Activated naive CD4-positive, alpha-beta T cell treated with anti-CD3 and anti-CD28 coated beads, Interleukin-2, amount 10 ng/mL, durations not matched to agents 7 days and 5 days (primary cell): ENCODE measurements at regions not wholly inside any gene's neighbourhood (a gene's known extent, or its start where the extent isn't known, plus 50 kb on each side); places are given as distances from the start of the nearest gene placed in this dataset.
"Not testable (repeated sequence)": the region's sequence is repeated elsewhere in the genome, so short reads cannot be mapped to it uniquely, and the experiment has no call there.

Experiments
- CTCF ChIA-PET: fragments of 350-600 bp; sonication (Branson Sonifier 250); formaldehyde crosslinking; loops from one replicate; lab custom pipeline; 2021; ENCODE audit warnings: antibody characterized with exemption; lab: Charles Lee
- DNase-seq: peaks from one replicate; pipeline ENCODE4 v3.0.0-alpha.2; 2020
- H3K27ac Mint-ChIP-seq: one replicate; pipeline ENCODE4 v1.8.0; 2021; ENCODE audit warnings: mild to moderate bottlenecking, moderate library complexity, mixed read lengths
- H3K27me3 Mint-ChIP-seq: one replicate; pipeline ENCODE4 v1.8.0; 2021; ENCODE audit warnings: mild to moderate bottlenecking, mixed read lengths
- H3K36me3 Mint-ChIP-seq: one replicate; pipeline ENCODE4 v1.8.0; 2021; ENCODE audit warnings: mixed read lengths
- H3K4me1 Mint-ChIP-seq: one replicate; pipeline ENCODE4 v1.8.0; 2021; ENCODE audit warnings: mixed read lengths
- H3K4me3 Mint-ChIP-seq: one replicate; pipeline ENCODE4 v1.8.0; 2021; ENCODE audit warnings: mild to moderate bottlenecking, moderate library complexity, mixed read lengths
- H3K9me3 Mint-ChIP-seq: one replicate; pipeline ENCODE4 v1.8.0; 2021; ENCODE audit warnings: mixed read lengths

GRCh38 chr14:41297576-41298327 lies 308.9 kb upstream of the LRFN5 start:
- H3K9me3 Mint-ChIP-seq, result peaks cover 2% of the 10 kb centered on the region
- H3K27me3 Mint-ChIP-seq, result no peaks in the 10 kb centered on the region
- H3K4me3 Mint-ChIP-seq, result no peak overlapping the region
- H3K27ac Mint-ChIP-seq, result no peak overlapping the region
- no peak for DNase-seq
- CTCF ChIA-PET, result no interaction called here
- H3K36me3 Mint-ChIP-seq, result no peaks in the 10 kb centered on the region
- no peaks in the 10 kb centered on the region for H3K4me1 Mint-ChIP-seq

GRCh38 chr14:41295734-41296133 lies 310.9 kb upstream of the LRFN5 start:
- no peak overlapping the region for H3K4me3 Mint-ChIP-seq
- no peaks in the 10 kb centered on the region for H3K36me3 Mint-ChIP-seq
- no peaks in the 10 kb centered on the region for H3K27me3 Mint-ChIP-seq
- H3K4me1 Mint-ChIP-seq, result no peaks in the 10 kb centered on the region
- CTCF ChIA-PET, result no interaction called here
- no peak overlapping the region for H3K27ac Mint-ChIP-seq
- no peak for DNase-seq
- H3K9me3 Mint-ChIP-seq, result peaks cover 2% of the 10 kb centered on the region

- no peak overlapping the region for H3K27ac Mint-ChIP-seq
- H3K4me3 Mint-ChIP-seq, result no peak overlapping the region
- no peaks in the 10 kb centered on the region for H3K27me3 Mint-ChIP-seq
- H3K9me3 Mint-ChIP-seq, result peaks cover 11% of the 10 kb centered on the region
- DNase-seq, result no peak
- CTCF ChIA-PET, result no interaction called here
- no peaks in the 10 kb centered on the region for H3K4me1 Mint-ChIP-seq
- no peaks in the 10 kb centered on the region for H3K36me3 Mint-ChIP-seq
Observed at GRCh38 chr14:41289025-41289424, 317.7 kb upstream of the LRFN5 start.

- Mint-ChIP-seq H3K4me1 (no peaks in the 10 kb centered on the region), H3K36me3 (no peaks in the 10 kb centered on the region), H3K27me3 (no peaks in the 10 kb centered on the region), H3K9me3 (peaks cover 11% of the 10 kb centered on the region), H3K4me3 (no peak overlapping the region), H3K27ac (no peak overlapping the region)
- DNase-seq, result peak; percentile 36
- CTCF ChIA-PET, result no interaction called here
Observed at GRCh38 chr14:41285186-41285748, 321.4 kb upstream of the LRFN5 start.

GRCh38 chr14:41280745-41281144 lies 325.9 kb upstream of the LRFN5 start:
- H3K27ac Mint-ChIP-seq, result no peak overlapping the region
- H3K4me1 Mint-ChIP-seq, result no peaks in the 10 kb centered on the region
- no peaks in the 10 kb centered on the region for H3K27me3 Mint-ChIP-seq
- DNase-seq, result no peak
- peaks cover 9% of the 10 kb centered on the region for H3K9me3 Mint-ChIP-seq
- H3K4me3 Mint-ChIP-seq, result no peak overlapping the region
- CTCF ChIA-PET, result no interaction called here
- no peaks in the 10 kb centered on the region for H3K36me3 Mint-ChIP-seq

GRCh38 chr14:41277450-41277849 lies 329.2 kb upstream of the LRFN5 start:
- DNase-seq, result no peak
- Mint-ChIP-seq H3K4me3 (no peak overlapping the region), H3K4me1 (no peaks in the 10 kb centered on the region), H3K27ac (no peak overlapping the region), H3K36me3 (no peaks in the 10 kb centered on the region), H3K27me3 (no peaks in the 10 kb centered on the region), H3K9me3 (peaks cover 9% of the 10 kb centered on the region)
- CTCF ChIA-PET, result no interaction called here

GRCh38 chr14:41257476-41257875 lies 349.2 kb upstream of the LRFN5 start:
- Mint-ChIP-seq H3K4me1 (no peaks in the 10 kb centered on the region), H3K36me3 (no peaks in the 10 kb centered on the region), H3K4me3 (no peak overlapping the region), H3K27me3 (no peaks in the 10 kb centered on the region), H3K27ac (no peak overlapping the region), H3K9me3 (peaks cover 3% of the 10 kb centered on the region)
- CTCF ChIA-PET, result no interaction called here
- DNase-seq, result no peak

GRCh38 chr14:41235466-41235865 lies 371.2 kb upstream of the LRFN5 start:
- CTCF ChIA-PET, result no interaction called here
- no peaks in the 10 kb centered on the region for H3K36me3 Mint-ChIP-seq
- H3K9me3 Mint-ChIP-seq, result peaks cover 6% of the 10 kb centered on the region
- H3K4me1 Mint-ChIP-seq, result no peaks in the 10 kb centered on the region
- no peak for DNase-seq
- no peak overlapping the region for H3K27ac Mint-ChIP-seq
- no peaks in the 10 kb centered on the region for H3K27me3 Mint-ChIP-seq
- no peak overlapping the region for H3K4me3 Mint-ChIP-seq

GRCh38 chr14:41230683-41231082 lies 376.0 kb upstream of the LRFN5 start:
- CTCF ChIA-PET, result no interaction called here
- Mint-ChIP-seq H3K27me3 (no peaks in the 10 kb centered on the region), H3K36me3 (no peaks in the 10 kb centered on the region), H3K9me3 (no peaks in the 10 kb centered on the region), H3K4me3 (no peak overlapping the region), H3K4me1 (no peaks in the 10 kb centered on the region), H3K27ac (no peak overlapping the region)
- DNase-seq, result no peak

GRCh38 chr14:41229824-41230223 lies 376.9 kb upstream of the LRFN5 start:
- Mint-ChIP-seq H3K4me3 (no peak overlapping the region), H3K27me3 (no peaks in the 10 kb centered on the region), H3K9me3 (no peaks in the 10 kb centered on the region), H3K4me1 (no peaks in the 10 kb centered on the region), H3K36me3 (no peaks in the 10 kb centered on the region), H3K27ac (no peak overlapping the region)
- DNase-seq, result no peak
- CTCF ChIA-PET, result no interaction called here

- H3K36me3 Mint-ChIP-seq, result no peaks in the 10 kb centered on the region
- no peak overlapping the region for H3K4me3 Mint-ChIP-seq
- H3K9me3 Mint-ChIP-seq, result no peaks in the 10 kb centered on the region
- H3K27me3 Mint-ChIP-seq, result no peaks in the 10 kb centered on the region
- DNase-seq, result no peak
- no peak overlapping the region for H3K27ac Mint-ChIP-seq
- H3K4me1 Mint-ChIP-seq, result no peaks in the 10 kb centered on the region
- CTCF ChIA-PET, result no interaction called here
Observed at GRCh38 chr14:41225433-41225832, 381.2 kb upstream of the LRFN5 start.

- Mint-ChIP-seq H3K9me3 (peaks cover 3% of the 10 kb centered on the region), H3K4me1 (no peaks in the 10 kb centered on the region), H3K27ac (no peak overlapping the region), H3K4me3 (no peak overlapping the region), H3K27me3 (no peaks in the 10 kb centered on the region), H3K36me3 (no peaks in the 10 kb centered on the region)
- no peak for DNase-seq
- CTCF ChIA-PET, result no interaction called here
Observed at GRCh38 chr14:41222581-41222980, 384.1 kb upstream of the LRFN5 start.

GRCh38 chr14:41214978-41215377 lies 391.7 kb upstream of the LRFN5 start:
- H3K4me3 Mint-ChIP-seq, H3K4me1 Mint-ChIP-seq, DNase-seq, H3K27ac Mint-ChIP-seq, CTCF ChIA-PET, H3K27me3 Mint-ChIP-seq, H3K36me3 Mint-ChIP-seq, H3K9me3 Mint-ChIP-seq: not testable (repeated sequence)

- peaks cover 3% of the 10 kb centered on the region for H3K9me3 Mint-ChIP-seq
- no peaks in the 10 kb centered on the region for H3K4me1 Mint-ChIP-seq
- no peak overlapping the region for H3K4me3 Mint-ChIP-seq
- CTCF ChIA-PET, result no interaction called here
- H3K27me3 Mint-ChIP-seq, result no peaks in the 10 kb centered on the region
- no peaks in the 10 kb centered on the region for H3K36me3 Mint-ChIP-seq
- H3K27ac Mint-ChIP-seq, result no peak overlapping the region
- DNase-seq, result no peak
Observed at GRCh38 chr14:41201696-41202095, 405.0 kb upstream of the LRFN5 start.

GRCh38 chr14:41187868-41188267 lies 418.8 kb upstream of the LRFN5 start:
- Mint-ChIP-seq H3K27me3 (no peaks in the 10 kb centered on the region), H3K27ac (no peak overlapping the region), H3K9me3 (peaks cover 7% of the 10 kb centered on the region), H3K36me3 (no peaks in the 10 kb centered on the region), H3K4me1 (no peaks in the 10 kb centered on the region), H3K4me3 (no peak overlapping the region)
- CTCF ChIA-PET, result no interaction called here
- no peak for DNase-seq
